Activated CD4-positive, alpha-beta T cell treated with anti-CD3 and anti-CD28 coated beads for 48 hours (primary cell): ENCODE measurements at regions not wholly inside any gene's neighbourhood (a gene's known extent, or its start where the extent isn't known, plus 50 kb on each side); places are given as distances from the start of the nearest gene placed in this dataset.
"Not testable (repeated sequence)": the region's sequence is repeated elsewhere in the genome, so short reads cannot be mapped to it uniquely, and the experiment has no call there.

ENCODE experiments used
- DNase-seq: peaks from one replicate; pipeline ENCODE4 v3.0.0-alpha.2; 2020

DNA sequence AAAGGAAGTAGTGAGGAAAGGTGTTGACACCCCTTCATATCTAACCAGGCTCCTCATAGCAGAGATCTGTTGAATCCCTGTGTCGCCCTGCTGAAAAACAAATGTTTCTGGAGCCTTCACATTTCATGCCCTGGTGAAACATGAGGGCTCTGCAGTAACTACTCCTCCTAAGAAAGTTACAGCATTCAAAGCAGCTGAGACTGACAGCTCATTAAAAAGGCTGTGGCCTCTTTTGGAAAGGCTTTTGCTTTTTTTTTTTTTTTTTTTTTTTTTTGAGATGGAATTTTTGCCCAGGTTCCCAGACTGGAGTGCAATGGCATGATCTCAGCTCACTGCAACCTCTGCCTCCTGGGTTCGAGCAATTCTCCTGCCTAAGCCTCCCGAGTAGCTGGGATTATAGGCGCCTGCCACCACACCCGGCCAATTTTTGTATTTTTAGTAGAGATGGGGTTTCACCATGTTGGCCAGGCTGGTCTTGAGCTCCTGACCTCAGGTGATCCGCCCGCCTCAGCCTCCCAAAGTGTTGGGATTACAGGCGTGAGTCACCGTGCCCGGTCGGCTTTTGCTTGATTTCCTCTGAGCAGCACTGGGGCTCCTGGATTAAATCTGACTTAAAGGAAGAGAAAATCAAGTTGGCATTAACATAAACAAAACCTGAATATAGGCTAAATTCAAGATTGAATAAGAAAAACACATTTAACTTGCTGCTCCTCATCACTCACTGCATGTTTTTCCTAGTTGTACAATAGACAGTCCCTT, 112.9 kb downstream of the PCSK1 start:
- DNase-seq, result not testable (repeated sequence)

GRCh38 chr5:96318569-96319110, 114.4 kb downstream of the PCSK1 start:
- DNase-seq, result no peak

DNA sequence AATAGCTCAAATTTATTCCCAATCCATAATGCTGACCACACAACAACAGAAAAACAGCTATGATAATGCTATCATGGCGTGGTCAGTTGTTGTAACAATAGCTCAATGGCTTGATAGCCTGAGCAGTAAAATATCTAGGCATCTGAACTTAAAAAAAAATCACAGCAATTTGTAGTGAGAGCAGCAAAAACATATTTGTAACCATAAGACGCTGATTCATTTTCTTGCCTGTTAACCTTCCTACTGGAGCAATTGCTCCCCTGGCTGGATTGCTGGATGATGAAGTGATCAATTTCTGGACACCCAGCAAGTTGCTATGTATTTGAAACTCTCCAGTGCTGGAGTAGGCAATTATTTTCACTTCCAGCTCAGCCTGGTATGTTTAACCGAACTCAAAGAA, 115.1 kb downstream of the PCSK1 start:
- no peak for DNase-seq

DNA sequence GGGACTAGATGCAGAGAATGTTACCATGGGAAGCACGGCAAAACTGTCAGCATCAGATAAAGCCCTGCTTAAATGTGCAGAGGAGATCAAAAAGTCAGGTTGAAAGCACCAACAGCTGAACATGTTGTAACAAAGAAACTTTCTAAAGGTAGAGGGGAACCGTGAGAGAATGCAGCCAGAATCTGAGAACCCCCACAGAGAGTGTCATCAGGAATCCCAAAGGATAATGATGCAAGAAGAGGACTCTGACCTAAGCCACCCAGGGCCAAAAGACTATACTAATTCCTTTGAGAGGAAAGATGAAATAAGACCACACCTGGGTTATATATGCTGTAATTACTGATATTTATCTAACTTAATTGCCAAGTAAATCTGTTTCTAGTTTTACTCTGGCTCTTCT, 116.6 kb downstream of the PCSK1 start:
- DNase-seq, result no peak

DNA sequence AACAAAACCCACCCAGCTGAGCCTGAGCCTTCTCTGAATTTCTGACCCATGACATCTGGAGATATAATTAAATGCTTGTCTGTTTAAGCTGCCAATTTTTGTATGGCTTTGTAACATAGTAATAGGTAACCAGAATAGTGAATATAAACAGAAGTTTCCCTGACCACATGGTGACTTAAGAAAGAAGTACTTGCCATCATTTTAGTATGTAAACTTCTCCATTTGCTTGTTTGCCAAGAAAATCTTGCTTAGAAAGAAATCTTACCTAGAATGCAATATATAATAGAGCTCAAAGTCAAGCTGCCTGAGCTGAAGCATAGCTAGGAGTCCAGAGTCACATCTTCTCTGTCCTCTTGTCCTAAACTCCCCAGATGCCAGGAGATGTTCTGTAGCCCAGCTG, 117.0 kb downstream of the PCSK1 start:
- no peak for DNase-seq

GRCh38 chr5:96315431-96315830, 117.6 kb downstream of the PCSK1 start:
- no peak for DNase-seq

- no peak for DNase-seq
These were observed 120.7 kb downstream of the PCSK1 start for GRCh38 chr5:96312383-96312782.

DNA sequence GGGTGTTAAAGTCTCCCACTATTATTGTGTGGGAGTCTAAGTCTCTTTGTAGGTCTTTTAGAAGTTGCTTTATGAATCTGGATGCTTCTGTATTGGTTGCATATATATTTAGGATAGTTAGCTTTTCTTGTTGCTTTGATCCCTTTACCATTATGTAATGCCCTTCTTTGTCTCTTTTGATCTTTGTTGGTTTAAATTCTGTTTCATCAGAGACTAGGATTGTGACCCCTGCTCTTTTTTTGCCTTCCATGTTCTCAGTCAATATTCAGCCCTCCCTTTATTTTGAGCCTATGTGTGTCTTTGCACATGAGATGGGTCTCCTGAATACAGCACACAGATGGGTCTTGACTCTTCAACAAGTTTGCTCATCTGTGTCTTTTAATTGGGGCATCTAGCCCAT, 126.0 kb downstream of the PCSK1 start:
- DNase-seq, result not testable (repeated sequence)

GRCh38 chr5:96302174-96302738, 130.8 kb downstream of the PCSK1 start:
- DNase-seq, result no peak

GRCh38 chr5:96300976-96301375, 132.1 kb downstream of the PCSK1 start:
- DNase-seq, result no peak

DNA sequence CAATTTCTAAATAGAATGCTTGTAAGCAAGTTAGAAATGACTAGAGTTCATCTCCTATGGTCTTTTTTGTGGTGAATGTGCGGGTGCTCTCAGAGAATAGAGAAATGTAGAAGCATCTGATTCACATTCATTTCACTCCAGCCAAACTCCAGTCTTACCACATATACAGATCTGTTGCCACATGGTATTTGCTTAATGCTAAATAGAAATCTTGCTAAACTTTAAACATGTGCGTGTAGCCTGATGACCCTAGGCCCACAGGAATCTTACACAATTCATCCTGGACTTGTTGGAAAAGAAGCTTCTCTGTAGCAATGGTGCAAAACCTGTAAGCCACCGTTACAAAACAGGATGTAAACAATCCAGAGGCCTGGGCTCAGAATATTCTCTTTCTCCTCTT, 135.2 kb downstream of the PCSK1 start:
- DNase-seq, result no peak

DNA sequence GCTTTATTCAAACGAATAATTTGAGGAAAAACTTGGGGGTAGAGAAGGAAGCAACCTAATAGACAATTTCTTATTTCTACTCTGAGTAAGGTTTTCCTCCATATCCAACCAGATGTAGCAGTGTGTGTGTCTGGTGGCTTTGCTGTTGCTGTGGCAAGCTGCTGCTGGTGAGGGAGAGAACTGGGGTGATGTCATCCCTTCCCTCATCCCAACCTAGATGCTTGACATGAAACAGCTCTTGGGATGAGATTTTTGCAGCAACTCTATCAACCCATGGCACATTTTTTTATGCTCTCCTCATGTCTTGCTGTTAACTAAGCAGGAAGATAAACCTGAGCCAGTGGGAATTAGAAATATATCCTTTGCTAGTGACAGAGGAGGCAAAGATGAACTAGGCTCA, 135.8 kb downstream of the PCSK1 start:
- DNase-seq, result no peak

DNA sequence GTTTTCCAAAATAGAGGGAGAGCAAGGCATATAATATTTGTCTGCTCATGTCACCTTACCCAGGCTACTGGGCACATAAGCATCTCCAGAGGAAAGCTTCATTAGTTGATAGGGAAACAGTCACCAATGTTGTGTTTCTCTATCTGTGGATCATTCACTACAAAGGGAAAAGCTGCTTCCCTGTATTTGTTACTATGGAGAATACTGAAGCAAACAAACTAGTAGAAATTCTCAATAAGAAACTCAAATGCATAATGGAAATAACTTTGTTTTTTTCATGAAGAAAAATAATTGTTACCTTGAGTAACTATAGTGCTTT, 138.2 kb downstream of the PCSK1 start:
- DNase-seq, result no peak

- DNase-seq, result no peak
These were observed 138.8 kb downstream of the PCSK1 start for GRCh38 chr5:96293966-96294883.

DNA sequence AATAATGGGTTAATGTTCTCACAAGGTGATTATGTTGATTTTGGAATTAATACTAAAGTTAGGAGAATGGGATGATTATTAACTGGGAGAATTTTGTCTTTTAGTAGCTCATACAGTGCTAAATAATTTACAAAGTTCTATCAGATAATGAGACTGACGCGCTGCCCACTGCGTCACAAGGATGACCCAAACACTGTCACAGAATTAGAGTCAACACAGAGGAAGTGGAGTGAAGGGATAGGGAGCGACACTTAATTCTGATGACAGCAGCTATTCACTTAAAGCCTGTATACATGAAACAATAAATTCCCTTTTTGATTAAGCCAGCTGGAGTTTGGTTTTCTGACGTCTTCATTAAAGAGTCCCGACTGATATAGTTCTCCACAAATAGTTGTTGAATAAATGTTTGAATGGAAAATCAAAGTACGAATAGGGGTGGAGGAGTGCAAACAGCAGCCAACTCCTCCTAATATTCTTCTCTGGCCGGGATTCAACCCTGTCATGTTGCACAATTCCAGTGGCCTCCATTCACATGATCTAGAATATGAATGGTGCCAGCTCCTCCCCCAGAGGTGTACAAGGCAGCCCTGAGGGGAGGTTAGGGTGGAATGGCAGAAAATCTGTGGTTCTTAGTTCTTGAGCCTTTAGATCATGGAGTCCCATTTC, 140.3 kb downstream of the PCSK1 start:
- no peak for DNase-seq

GRCh38 chr5:96289287-96289686, 143.8 kb downstream of the PCSK1 start:
- DNase-seq, result peak; percentile 35

GRCh38 chr5:96288845-96289185, 144.2 kb downstream of the PCSK1 start:
- DNase-seq, result no peak

DNA sequence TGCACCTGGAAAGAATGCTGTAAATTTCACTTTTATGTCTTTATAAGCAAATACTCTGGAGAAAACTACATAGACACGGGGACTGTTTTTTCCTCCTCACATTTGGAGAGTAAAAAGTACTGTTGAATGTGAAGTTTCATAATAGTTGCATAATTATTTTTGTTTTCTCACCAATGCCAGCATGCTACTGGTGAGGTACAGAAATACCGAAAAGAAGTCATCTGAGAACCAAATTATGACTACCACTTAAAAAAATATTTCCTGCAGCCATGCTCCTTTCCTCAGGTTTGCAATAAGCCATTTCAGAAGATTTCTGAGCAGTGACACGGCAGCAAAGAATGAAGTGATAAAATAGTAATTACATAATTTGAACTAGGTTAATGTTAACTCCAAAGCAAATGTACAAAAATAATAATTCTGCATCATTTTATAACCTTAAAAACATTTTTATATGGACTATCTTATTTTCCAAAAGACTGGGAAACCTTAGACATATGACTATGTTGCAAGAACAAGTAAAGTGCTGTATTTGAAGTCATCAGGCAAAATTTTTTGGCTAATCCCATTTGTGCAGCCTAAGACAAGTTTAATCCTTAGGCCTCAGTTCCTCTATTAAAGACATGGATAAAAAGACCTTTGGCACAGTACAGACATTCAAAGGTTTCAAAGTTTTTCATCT, 144.7 kb downstream of the PCSK1 start:
- DNase-seq, result no peak

DNA sequence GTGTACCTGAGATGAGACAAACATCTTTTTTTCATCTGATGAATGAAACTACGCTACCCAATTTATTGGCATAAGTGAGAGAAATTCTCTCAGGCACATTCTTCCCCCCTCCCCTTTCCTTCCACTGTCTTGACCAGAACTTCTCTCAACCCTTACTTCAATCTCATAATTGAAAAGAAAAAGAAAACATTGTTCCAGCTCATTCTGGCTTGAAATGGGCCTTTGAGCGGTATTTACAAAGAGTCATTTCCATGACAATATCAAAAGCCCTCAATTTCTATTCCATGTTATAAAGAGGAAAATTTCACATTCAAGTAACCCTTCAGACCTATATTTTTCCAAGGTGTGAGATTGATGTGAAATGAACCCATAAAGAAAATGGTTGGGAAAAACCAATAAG, 145.9 kb downstream of the PCSK1 start:
- no peak for DNase-seq

GRCh38 chr5:96285823-96286222, 147.2 kb downstream of the PCSK1 start:
- no peak for DNase-seq

DNA sequence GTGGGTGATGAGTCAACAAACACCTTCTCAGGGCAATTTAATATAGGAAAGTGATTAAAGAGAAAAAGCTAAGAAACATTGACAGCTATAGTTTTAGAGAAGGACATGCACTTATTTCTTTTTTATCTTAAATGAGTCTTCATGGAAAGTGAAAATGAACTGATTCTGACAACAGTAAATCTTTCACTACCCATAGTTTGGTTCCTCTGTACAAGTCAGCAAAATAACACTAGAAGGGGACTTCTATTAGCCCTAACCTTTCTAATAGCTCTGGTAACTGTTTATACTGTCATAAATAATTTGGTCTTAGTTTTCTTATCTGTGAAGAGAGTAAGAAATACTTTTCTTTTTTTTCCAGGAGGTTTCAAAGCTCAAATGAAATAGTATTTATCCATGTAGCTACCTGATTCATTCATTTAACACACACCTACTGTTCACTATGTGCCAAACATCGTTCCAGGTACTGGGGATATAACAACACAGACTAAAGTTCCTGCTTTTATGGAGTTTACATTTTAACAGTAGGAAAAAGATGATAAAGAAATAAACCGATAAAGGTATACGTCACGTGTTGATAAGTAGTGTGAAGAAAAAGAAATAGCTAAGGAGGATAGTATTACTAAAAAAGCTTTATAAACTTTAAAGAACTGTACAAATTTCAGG, 148.2 kb downstream of the PCSK1 start:
- no peak for DNase-seq

- no peak for DNase-seq
These were observed 149.5 kb downstream of the PCSK1 start for GRCh38 chr5:96283589-96283988.
